GM12875 (cell line): ENCODE measurements at regions not wholly inside any gene's neighbourhood (a gene's known extent, or its start where the extent isn't known, plus 50 kb on each side); places are given as distances from the start of the nearest gene placed in this dataset.

Source experiments
- H3K4me3 ChIP-seq: one replicate; pipeline ENCODE4 v1.5.1; 2011; ENCODE audit warnings: low read depth, low read length, control low read depth
- TF ChIP-seq, protein P1 (sequence below): IDR thresholded peaks from 2 replicates; pipeline ENCODE4 v1.5.1; 2011; ENCODE audit warnings: low read depth, mild to moderate bottlenecking, control low read depth, inconsistent platforms, low read length, moderate library complexity, borderline replicate concordance; ENCODE audit not compliant: insufficient read depth

DNA sequence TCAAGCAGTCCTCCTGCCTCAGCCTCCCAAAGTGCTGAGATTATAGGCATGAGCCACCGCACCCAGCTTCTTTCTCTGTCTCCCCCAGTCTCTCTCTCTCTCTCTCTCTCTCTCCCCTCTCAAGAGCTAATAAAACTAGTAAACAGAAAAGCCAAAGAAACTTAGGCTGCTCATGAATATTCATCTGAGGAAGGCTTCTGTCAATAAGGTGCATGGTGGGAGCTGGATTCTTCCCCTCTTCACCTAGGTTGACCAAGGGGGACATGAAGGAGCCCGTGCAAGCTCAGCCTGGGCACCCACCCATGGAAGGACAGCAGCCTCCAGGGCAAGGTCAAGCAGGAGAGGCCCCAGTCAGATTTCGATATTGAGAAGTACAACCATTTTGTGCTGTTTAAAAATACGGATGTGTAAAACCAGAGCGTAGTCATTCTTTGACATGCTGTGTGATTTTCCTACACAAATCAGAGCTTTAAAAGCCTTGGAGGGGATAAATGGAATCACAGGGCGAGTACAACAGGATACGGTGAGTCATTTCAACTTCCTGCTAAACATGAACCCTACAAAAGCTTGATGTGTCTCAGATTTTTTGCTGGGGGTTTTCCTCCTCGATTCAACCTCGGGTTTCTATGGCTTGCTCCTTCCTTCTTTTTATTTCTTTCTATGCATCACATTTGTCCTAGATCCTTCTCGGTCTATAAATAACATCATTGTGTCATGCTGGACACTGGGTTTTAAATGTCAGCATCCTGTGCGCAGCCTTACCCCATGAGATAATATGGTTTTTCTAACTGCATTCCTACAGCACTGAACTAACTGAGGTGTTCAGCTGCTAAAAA lies 368.9 kb upstream of the JARID2 start:
- H3K4me3 ChIP-seq = no peak overlapping the region
- TF ChIP-seq, protein P1, sequence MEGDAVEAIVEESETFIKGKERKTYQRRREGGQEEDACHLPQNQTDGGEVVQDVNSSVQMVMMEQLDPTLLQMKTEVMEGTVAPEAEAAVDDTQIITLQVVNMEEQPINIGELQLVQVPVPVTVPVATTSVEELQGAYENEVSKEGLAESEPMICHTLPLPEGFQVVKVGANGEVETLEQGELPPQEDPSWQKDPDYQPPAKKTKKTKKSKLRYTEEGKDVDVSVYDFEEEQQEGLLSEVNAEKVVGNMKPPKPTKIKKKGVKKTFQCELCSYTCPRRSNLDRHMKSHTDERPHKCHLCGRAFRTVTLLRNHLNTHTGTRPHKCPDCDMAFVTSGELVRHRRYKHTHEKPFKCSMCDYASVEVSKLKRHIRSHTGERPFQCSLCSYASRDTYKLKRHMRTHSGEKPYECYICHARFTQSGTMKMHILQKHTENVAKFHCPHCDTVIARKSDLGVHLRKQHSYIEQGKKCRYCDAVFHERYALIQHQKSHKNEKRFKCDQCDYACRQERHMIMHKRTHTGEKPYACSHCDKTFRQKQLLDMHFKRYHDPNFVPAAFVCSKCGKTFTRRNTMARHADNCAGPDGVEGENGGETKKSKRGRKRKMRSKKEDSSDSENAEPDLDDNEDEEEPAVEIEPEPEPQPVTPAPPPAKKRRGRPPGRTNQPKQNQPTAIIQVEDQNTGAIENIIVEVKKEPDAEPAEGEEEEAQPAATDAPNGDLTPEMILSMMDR = no peak

DNA sequence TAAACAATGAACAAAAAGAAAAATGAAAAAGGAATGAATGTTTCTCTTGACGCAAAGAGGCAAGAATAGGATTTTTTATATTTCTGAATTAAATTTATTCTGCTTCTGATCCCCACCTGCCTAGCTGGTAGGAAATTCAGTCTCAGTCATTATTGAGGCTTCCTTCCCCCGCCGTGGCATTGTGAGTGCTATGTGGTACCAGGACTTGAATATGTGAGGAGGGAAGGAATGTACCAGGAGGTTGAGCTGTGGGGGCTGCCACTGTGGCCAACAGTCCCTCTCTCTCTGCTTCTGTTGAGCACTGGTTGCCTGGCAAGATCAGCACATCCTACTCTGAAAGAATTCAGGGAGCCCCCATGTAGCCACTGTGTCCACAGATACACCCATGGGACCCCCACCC lies 368.1 kb upstream of the JARID2 start:
- no peak overlapping the region for H3K4me3 ChIP-seq

DNA sequence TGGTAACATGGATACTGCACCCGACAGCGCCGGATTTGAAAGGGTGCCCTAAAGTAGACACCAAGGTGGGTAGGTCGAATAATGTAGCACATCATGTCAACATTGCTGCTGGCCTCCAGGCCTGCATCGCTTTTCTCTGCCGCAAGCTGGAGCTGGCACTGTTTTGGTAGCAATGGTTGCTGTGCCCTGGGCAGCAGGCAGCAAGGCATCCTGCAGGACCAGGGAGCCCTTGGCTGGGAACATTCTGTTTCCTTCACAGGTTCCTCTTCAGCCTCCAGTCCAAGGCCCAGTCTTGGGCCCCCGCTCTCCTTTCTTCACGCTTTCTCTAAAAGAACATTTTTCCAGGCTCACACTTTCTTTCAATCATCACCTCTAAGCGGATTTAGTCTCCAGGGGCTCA lies 365.8 kb upstream of the JARID2 start:
- no peak overlapping the region for H3K4me3 ChIP-seq
- TF ChIP-seq, protein P1 = no peak

More for the DNA sequence above, 368.1 kb upstream of the JARID2 start:
- TF ChIP-seq, protein P1 = no peak

DNA sequence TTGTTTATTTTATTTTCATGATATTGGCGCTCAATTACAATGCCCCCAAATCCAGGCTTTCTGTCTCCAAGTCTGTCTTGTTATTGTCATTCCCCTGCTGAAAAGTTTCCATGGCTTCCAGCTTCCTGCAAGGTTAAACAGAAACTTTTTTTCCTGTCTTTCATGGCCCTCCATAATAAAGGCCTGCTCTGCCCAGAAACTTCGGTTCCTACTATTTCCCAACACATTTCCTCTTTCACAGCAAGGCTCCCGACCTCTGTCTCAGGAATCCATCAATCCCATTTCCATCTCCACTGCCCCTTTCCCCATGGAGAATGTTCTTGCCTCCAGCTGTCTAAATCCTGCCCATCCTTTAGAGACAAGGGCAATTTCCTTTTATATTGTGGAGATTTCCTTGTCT lies 365.2 kb upstream of the JARID2 start:
- no peak overlapping the region for H3K4me3 ChIP-seq
- TF ChIP-seq, protein P1 = no peak

DNA sequence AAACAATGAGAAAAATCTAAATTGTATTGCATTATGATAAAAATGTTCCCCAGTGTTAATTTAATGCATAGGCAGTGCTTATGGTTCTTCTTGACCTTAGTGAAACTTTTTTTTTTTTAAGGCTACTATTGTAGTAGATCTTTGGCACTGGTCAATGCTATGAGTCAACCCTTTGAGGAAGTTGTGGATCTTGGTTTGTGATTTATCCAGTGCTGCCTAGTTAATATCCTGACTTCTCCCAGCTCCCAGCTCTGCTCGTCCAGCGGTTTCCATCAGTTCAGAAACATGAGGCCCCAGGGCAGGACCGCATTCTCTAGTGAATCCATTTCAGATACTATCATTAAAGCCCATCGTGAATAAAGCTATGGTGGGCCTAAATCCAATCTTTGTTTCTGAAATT lies 364.5 kb upstream of the JARID2 start:
- no peak overlapping the region for H3K4me3 ChIP-seq
- TF ChIP-seq, protein P1 = no peak

DNA sequence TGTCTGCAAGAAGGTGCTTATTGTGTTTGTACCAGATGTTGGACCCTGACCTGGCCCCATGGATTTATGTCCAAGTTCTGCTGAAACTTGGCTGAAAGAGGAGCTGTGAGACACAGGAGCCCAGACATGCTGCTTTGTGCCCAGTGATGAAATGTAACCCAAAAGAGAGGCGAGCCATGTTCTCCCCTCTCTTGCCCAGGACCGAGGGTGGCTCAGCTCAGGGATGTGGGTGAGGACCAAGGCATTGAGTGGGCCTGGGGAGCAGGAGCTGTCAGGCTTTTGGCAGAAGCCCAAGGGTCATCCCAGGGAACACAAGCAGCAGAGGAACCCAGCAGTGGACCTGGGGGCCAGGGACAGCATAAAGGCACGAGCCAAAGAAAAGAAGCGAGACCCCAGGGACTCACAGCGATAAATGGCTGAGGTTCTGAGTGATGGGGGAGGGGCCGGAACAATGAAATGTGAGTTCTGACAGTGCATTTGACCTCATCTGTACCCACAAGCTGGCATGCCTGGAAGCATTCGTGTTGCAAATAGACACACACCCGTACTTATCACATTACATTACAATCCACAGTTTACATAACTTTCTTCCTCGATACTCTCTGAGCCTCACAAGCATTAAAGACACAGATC lies 363.4 kb upstream of the JARID2 start:
- TF ChIP-seq, protein P1 = no peak
- no peak overlapping the region for H3K4me3 ChIP-seq

DNA sequence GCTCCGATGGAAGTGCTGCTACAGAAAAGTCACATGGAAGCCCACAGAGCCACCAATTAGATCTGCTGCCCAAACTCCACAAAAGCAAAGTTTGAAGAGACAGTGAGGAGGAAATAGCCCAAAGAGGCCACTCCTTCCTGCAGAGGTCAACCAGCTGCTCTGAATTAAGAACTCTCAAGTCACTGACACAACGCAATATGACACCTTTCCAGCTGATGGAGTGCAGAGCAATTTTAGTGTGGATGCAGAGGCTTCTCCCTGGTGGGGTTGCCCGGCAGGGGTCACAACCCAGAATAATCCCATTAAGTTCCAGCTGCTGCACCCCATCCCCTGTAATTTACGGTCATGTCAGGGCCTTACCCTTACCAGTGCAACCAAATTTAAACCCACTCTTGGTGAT lies 361.9 kb upstream of the JARID2 start:
- TF ChIP-seq, protein P1 = no peak
- no peak overlapping the region for H3K4me3 ChIP-seq
